Stimulated activated CD8-positive, alpha-beta memory T cell treated with anti-CD3 and anti-CD28 coated beads, Interleukin-7, amount 100 ng/mL, for 48 hours (primary cell): ENCODE measurements at regions not wholly inside any gene's neighbourhood (a gene's known extent, or its start where the extent isn't known, plus 50 kb on each side); places are given as distances from the start of the nearest gene placed in this dataset.
"Not testable (repeated sequence)": the region's sequence is repeated elsewhere in the genome, so short reads cannot be mapped to it uniquely, and the experiment has no call there.

Source experiments
- DNase-seq, 2 donors: peaks; one replicate each; pipeline ENCODE4 v3.0.0-alpha.2; 2020; ENCODE audit warnings: low read depth in 1 of 2; ENCODE audit errors: extremely low read depth in 1 of 2

DNA sequence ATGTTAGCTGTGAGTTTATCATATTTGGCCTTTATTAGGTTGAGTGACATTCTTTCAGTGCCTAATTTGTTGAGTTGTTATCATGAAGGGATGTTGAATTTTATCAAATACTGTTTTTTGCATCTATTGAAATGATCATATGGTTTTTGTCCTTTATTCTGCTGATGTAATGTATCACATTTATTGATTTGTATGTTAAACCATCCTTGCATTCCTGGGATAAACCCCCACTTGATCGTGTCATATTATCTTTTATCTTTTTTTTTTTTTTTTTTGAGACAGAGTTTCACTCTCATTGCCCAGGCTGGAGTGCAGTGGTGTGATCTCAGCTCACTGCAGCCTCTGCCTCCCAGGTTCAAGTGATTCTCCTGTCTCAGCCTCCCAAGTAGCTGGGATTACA lies 51.9 kb upstream of the MFGE8 start:
- DNase-seq: not testable (repeated sequence)

DNA sequence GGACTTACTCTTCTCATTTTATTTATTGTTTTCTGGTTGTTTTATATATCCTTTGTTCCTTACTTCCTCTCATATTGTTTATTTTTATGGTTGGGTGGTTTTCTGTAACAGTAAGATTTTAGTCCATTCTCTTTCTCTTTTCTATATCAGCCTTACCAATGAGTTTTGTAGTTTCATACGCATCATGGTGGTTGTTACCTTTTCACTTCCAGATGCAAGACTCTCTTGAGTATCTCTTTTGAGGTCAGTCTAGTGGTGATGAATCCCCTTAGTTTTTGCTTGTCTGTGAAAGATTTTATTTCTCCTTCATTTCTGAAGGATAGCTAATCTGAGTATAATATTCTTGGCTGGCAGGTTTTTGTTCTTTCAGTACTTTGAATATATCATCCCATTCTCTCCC lies 57.1 kb upstream of the MFGE8 start:
- DNase-seq: no peak

DNA sequence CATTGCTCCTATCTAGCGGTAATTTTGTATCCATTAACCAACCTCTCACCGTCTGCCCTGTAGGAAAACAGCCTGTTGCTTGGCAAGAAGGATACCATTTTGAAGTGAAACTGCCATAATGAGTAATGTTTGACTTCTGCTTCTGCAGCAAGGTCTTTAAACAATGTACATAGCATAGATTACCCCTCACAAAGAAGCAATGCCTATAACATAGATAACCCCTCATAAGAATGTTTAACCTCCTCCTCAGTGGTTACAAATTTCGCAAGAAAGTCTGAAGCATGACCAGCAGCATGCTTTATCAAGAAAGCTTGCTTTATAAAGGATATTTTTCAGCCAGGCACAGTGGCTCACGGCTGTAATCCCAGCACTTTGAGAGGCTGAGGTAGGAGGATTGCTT lies 61.2 kb upstream of the MFGE8 start:
- DNase-seq: no peak

DNA sequence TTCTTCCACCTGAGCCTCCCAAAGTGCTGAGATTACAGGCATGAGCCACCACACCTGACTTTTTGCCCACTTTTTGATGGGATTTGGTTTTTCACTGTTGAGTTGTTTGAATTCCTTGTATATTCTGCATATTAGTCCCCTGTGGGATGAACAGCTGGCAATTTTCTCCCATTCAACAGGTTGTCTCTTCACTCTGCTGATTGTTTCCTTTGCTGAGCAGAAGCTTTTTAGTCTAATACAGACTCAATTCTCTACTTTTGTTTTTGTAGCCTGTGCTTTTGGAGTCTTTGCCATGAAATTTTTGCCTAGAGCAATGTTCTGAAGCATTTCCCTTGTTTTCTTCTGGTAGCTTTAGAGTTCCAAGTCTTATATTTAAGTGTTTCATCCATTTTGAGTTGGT lies 62.7 kb upstream of the MFGE8 start:
- no peak for DNase-seq

DNA sequence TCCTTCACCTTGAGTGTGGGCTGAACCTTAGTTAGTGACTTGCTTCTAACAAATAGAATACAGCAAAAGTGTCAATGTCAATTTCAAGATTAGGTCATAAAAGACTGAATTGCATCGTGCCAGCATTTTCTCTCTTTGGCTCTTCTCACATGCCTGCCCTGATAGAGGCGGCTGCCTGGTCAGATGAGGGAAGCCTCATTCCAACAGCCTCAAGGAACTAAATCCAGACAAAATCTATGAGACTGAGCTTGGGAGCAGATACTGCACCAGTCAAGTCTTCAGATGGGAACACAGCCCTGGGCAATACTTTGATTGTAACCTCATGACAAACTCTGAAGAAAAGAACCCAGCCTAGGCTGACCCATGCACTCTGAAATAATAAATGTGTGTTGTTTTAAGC lies 63.5 kb upstream of the MFGE8 start:
- no peak for DNase-seq

DNA sequence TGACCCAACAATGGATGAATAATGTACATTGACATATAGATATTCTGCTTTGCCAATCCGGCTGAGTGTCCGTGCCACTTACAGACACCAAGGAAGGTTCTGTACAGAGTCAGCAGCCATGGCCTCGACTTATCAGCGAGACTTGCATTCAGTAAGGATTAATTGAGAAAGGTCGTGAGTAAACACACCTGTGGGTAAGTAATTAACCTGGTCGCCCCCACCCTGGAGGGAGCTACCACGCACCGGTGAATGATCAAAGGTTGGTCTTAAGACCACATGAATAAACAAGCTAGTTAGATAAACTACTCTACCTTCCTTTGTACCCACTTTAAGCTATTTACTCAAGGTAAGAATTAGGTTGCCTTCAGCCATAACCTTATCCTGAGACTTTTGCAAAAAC lies 66.5 kb upstream of the MFGE8 start:
- no peak for DNase-seq

DNA sequence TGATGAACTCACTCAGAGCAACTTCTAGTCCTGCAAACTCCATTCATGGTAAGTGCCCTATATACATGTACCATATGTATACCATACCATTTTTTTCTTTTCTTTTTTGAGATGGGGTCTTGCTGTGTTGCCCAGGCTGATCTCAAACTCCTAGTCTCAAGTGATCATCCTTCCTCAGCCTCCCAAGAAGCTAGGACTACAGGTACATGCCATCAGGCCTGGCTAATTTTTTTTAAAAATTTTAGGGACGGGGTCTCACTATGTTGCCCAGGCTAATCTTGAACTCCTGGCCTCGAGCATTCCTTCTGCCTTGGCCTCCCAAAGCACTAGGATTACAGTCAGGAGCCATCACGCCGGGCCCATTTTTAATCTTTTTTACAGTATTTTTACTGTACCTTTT lies 67.3 kb upstream of the MFGE8 start:
- no peak for DNase-seq

DNA sequence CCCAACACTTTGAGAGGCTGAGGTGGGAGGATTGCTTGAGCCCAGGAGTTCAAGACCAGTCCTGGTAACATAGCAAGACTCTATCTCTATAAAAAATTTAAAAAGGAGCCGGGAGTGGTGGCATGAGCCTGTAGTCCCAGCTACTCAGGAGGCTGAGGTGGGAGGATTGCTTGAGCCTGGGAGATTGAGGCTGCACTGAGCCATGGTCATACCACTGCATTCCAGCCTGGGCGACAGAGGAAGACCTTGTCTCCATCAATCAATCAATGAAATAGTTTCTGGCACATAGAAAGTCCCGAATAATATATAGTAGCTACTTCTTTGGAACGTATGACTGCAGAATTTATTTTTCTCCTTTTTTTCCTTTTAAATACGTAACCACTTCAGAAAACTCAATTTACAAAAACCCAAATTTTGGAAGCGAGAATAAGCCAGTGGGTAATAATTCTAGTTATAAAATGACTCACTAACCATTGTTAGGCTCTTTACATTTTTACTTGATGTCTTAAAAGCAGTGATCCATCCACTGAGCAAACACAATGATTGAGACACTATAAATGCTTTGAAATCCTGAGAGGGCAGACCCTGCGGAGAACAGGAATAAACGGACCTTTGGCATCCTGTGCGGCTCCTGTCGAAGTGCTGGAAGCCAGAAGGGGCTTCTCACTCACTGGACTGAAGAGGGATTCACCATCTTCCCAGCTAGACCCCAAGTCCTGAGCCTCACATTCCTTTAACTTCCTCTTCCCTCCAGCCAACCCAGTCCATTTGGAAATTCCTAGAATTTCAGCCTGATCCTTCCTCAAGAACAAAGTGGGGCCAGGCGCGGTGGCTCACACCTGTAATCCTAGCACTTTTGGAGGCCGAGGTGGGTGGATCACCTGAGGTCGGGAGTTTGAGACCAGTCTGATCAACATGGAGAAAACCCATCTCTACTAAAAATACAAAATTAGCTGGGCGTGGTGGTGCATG lies 68.4 kb upstream of the MFGE8 start:
- DNase-seq: no peak

DNA sequence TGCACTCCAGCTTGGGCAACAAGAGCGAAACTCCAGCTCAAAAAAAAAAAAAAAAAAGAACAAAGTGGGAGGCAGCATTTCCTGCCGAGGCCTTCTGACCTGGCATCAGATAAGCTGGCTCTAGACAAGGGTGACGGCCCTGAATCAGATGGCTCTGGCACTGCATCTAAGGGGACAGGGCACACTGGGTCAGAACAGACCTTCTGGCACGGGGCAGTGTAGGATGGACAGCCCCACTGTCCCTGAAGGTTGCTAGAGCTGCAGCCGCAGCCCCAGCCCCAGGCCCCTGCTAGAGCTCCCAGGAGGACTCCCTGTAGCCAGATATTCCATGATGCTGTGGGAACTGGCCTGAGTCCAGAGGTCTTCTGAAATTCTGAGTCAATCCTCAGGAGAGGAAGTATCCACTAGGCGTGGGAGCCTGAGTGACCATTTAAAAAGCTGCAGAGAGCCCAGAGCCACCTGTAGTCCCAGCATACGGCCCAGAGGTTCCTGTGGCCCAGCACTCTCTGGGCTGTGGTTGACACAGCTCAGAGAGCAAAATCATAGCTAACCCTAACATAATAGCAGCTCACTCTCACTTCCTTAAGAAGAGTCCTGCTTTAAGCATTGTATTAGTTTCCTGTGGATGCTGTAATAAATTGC lies 69.2 kb upstream of the MFGE8 start:
- no peak for DNase-seq

DNA sequence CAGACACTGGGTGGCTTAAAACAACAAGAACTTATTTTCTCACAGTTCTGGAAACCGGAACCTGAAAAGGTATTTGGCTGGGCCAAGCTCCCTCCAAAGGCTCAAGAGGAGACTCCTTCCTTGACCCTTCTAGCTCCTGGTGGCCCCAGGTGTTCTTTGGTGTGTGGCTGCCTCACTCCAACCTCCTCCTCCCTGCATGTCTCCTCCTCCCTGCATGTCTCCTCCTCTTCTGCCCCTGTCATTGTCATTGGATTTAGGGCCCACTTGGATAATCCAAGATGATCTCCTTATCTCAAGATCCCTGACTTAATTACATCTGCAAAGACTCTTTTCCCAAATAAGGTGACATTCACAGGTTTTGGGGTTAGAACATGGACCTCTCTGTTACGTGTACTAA lies 69.8 kb upstream of the MFGE8 start:
- no peak for DNase-seq

DNA sequence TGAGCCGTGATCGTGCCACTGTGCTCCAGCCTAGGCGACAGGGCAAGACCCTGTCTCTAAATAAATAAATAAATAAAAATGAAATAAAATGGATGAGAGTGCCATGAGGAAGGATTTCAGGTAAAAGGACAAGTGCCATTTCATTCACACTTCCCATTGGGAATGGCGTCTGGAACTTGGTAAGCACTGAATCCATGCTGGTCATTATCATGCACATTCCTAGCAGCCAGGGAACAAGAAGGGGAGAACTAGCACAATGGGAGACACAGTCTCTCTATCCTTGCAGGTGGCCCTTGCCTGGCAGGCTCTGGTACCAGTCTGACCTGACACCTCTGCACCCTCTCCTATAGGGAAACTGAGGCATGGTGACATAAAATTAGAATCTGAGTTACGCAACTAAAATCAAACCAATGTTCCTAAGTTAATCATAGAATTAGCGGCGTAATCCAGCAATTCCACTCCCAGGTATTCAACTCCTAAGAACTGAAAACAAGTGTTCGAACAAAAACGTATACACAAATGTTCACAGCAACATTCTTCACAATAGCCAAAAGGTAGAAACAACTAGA lies 70.8 kb upstream of the MFGE8 start:
- DNase-seq: no peak

DNA sequence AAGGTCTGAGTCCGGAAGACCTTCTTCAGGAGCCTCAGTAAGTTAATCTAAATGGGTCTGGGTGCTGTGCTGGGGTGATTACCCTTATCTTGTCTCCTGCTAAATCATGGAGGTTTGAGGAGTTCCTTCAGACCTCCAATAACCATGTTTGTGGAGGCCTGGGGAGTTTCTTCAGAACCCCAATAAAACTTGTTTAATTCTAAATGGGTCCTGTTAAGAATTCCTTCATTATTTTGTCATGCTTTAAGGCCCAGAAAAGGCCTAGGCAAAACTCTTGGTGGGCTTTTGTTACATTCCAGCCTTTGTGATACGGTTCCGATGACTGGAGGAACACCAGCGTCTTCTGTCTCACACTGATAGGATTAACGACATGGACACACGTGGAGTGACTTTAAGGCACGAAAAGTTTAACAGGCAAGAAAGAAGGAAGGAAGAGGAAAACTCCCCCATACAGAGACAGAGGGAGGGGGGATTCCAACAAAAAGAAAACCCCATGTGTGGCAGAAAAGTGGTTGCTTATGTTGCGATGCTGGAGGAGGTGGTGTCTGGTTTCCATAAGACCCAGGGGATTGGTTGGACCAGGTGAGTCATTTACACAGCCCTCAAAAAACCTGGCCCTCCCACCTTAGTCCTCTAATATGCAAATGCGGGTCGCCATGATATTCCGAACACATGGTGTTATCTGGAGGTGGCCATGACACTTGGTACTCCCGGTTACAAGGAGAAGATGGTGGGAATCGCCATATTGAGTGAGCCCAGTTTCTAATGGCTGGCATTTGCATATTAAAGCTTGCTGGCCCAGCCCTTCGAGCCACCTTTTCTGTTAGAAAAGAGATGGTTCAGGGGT lies 72.6 kb upstream of the MFGE8 start:
- DNase-seq: no peak

DNA sequence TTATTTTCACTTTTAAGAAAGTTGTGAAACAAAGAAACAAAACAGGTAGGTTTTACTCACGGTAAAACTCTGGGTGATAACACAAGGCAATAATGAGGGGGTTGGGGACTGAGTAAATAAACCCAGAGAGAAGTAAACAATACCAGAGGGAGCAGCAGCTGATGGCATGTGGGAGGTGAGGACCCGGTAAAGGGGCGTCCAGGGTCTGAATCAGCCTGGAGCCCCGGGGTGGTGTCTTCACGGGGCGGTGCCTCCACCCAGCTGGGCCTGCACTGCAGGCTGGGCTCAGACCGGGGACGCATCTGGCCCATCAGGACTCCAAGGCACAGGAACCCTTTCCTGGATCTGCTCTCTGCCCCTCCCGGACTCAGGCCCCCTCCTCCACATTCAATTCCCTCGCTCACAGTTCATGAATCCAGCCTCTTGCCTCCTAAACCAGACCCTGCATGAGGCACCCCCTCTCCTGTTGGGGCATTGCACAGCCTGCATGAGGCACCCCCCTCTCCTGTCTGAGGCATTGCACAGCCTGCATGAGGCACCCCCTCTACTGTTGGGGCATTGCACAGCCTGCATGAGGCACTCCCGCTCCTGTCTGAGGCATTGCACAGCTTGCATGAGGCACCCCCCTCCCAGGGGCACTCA lies 73.9 kb upstream of the MFGE8 start:
- no peak for DNase-seq

DNA sequence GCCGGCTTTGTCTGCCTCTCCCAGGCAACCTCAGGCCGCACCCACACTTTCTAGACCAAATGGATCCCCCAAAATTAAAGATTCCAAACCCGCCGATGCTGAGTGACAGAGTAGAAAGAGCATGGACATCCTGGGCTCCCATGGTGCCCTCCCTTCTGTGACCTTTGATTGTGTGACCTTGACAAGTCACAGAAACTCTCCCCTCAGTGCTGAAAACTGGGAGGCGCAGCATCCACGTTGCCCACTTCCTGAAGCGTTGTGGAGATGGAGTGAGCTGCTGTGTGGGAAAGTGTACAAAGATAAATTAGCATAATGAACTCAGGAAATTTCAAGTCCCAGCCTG lies 74.4 kb upstream of the MFGE8 start:
- no peak for DNase-seq

DNA sequence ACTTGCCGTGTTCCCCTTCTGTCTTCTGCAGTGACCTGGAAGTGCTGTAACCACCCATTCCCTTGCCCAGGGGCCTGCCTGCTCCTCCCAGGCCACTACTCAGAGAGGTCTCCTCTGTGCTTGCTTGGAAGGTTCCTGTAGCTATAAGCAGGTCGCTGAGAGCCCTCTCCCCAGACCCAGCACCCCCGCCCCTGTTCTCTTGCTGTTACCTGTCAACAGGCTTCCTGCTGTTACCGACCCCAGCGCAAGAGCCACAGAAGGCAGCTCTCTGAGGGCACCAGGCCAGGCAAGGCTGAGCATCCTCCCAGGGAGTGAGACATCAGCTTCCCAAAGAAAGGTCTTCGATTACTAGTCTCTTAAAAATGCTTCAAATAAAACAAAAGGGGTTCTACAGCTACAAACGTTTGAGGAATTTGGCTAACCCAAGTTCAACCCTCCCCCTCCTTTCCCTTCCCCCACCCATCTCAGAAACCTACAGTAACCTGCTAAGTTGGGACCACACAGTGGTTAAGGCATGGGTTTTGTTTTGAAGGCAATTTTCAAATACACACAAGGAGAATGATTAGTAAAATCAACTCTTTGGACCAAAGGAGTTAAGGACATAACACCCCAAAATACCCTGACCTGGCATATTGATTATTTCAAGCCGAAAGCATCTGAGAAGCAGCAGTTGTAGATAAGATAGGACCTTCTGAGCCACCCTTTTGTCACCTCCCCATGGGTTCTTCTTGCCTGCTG lies 74.9 kb upstream of the MFGE8 start:
- no peak for DNase-seq

DNA sequence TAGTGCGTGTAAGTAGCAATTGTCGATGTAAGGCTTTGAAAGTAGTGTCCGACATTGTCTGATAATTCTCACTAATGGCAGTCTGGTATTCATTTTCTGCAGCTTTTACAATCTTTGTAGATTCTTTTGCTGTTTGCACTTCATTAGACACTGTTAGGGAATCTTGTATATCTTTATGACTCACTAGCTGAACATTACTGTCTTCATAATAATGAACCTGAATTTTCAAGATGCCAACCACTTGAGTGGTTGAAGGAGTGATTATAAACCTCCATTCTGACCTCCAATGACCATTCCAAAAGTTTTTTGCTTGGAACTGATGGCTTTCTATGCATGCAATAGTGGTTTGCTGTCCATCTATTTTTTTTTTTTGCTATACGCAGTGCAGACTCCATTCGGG lies 76.4 kb upstream of the MFGE8 start:
- no peak for DNase-seq

DNA sequence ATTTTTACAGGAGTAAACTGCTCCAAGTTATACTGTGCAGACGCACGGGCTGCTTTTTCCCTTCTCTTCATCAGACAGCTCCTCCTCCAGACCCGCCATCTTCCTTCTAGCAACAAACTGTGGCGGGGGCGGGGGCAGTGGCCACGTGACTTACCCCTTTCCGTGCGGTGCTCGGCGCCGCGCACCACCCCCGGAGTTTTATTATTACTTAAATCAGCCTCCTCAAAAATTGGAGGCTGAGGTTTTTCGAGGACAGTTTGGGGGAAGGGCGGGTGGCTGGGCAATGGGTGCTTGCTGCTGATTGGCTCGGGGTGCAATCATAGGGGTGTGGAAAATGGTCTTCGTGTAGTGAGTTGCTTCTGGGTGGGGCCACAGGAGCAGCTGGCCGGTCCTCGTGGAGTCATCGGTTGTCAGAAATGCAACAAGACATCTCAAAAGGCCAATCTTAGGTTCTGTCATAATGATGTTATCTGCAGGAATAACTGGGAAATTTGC lies 77.1 kb upstream of the MFGE8 start:
- DNase-seq: no peak

DNA sequence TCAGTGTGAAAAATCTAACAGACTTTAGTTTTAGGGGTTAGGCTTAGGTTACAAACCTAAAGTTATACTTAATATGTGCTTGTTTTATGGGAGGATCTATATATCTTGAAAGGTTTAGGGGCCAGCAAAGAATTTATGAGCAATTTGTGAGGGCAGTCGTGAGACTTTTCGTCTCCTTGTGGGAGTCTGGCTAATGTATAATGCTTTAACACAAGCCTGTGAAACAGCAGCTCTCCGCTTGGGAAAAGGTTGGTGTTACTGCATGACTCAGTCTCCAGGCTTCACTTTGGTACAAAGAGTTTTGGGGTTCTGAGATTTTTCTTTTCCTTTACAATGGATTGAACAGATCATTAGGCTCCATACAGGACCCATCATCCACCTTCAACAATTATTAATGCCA lies 79.0 kb upstream of the MFGE8 start:
- no peak for DNase-seq

DNA sequence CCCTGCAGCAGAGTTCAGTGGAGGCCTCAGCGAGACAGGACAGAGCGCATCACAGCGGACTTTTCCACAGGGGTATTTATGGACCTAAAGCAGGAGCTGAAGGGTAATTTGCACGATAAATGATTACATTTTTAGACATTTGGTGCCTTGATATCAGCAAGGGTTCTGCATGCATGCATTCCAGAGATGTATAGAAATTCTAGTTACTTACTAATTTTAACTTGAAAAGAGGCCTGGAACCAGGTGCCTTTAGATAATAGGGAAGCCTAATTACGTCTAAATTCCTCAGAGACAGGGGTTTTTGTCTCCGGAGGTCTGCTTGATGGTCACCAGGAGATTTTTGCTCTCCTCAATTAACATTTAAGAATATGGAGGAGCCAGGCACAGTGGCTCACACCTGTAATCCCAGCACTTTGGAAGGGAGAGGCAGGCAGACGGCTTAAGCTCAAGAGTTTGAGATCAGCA lies 79.8 kb upstream of the MFGE8 start:
- no peak for DNase-seq

DNA sequence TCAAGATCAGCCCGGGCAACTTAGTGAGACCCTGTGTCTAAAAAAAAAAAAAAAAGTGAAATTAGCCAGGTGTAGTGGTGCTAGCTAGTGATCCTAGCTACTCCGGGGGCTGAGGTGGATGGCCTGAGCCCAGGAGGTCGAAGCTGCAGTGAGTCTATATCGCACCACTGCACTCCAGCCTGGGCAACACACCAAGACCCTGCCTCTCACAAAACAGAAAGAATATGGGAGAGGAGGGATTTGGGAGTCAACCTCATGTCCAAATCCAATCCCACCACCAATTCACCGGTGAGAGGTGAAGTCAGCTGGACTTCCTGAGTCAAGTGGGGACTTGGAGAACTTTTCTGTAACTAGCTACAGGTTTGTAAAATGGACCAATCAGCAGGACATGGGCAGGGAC lies 80.5 kb upstream of the MFGE8 start:
- DNase-seq: no peak
